ENCODE measurements at regions not wholly inside any gene's neighbourhood (a gene's known extent, or its start where the extent isn't known, plus 50 kb on each side); places are given as distances from the start of the nearest gene placed in this dataset.
"Not testable (repeated sequence)": the region's sequence is repeated elsewhere in the genome, so short reads cannot be mapped to it uniquely, and the experiment has no call there.

GRCh38 chr6:21756487-21756886, 162.9 kb downstream of the SOX4 start:
- DNase-seq: no peak
- no peak for ATAC-seq (ENCODE audit: low read depth)
- H3K4me3 Mint-ChIP-seq: no peak overlapping the region
- H3K9me3 Mint-ChIP-seq: no peaks in the 10 kb centered on the region
- no peak overlapping the region for H3K27ac Mint-ChIP-seq
- H3K36me3 Mint-ChIP-seq: no peaks in the 10 kb centered on the region
- POLR2A ChIA-PET: no interaction called here
- no peaks in the 10 kb centered on the region for H3K27me3 Mint-ChIP-seq
- H3K4me1 Mint-ChIP-seq: no peaks in the 10 kb centered on the region

- H3K27ac Mint-ChIP-seq; DNase-seq; ATAC-seq (ENCODE audit: low read depth); H3K9me3 Mint-ChIP-seq; POLR2A ChIA-PET; H3K27me3 Mint-ChIP-seq; H3K4me1 Mint-ChIP-seq; H3K4me3 Mint-ChIP-seq; H3K36me3 Mint-ChIP-seq: not testable (repeated sequence)
These were observed 163.8 kb downstream of the SOX4 start for GRCh38 chr6:21757392-21757791.

- Mint-ChIP-seq H3K27ac (no peak overlapping the region), H3K9me3 (peaks cover 2% of the 10 kb centered on the region), H3K4me1 (no peaks in the 10 kb centered on the region), H3K36me3 (no peaks in the 10 kb centered on the region), H3K27me3 (no peaks in the 10 kb centered on the region), H3K4me3 (no peak overlapping the region)
- ATAC-seq (ENCODE audit: low read depth) (no peak), DNase-seq (no peak)
- POLR2A ChIA-PET: no interaction called here
These were observed 166.2 kb downstream of the SOX4 start for GRCh38 chr6:21759721-21760120.

GRCh38 chr6:21761053-21761730, 167.6 kb downstream of the SOX4 start:
- H3K27ac Mint-ChIP-seq; H3K4me1 Mint-ChIP-seq; H3K9me3 Mint-ChIP-seq; DNase-seq; H3K4me3 Mint-ChIP-seq; H3K36me3 Mint-ChIP-seq; ATAC-seq (ENCODE audit: low read depth); POLR2A ChIA-PET; H3K27me3 Mint-ChIP-seq: not testable (repeated sequence)

- POLR2A ChIA-PET: no interaction called here
- Mint-ChIP-seq H3K9me3 (peaks cover 2% of the 10 kb centered on the region), H3K27ac (no peak overlapping the region), H3K4me1 (no peaks in the 10 kb centered on the region), H3K27me3 (no peaks in the 10 kb centered on the region), H3K4me3 (no peak overlapping the region), H3K36me3 (no peaks in the 10 kb centered on the region)
- no peak for ATAC-seq (ENCODE audit: low read depth)
- no peak for DNase-seq
These were observed 171.4 kb downstream of the SOX4 start for GRCh38 chr6:21764989-21765388.

GRCh38 chr6:21767891-21768648, 174.5 kb downstream of the SOX4 start:
- no peak for DNase-seq
- H3K4me1 Mint-ChIP-seq: no peaks in the 10 kb centered on the region
- POLR2A ChIA-PET: no interaction called here

GRCh38 chr6:21769405-21769861, 175.9 kb downstream of the SOX4 start:
- ATAC-seq (ENCODE audit: low read depth): no peak
- Mint-ChIP-seq H3K4me3 (no peak overlapping the region), H3K9me3 (no peaks in the 10 kb centered on the region), H3K27ac (no peak overlapping the region), H3K27me3 (peaks cover 2% of the 10 kb centered on the region), H3K4me1 (no peaks in the 10 kb centered on the region), H3K36me3 (no peaks in the 10 kb centered on the region)
- POLR2A ChIA-PET: no interaction called here
- no peak for DNase-seq

More at GRCh38 chr6:21767891-21768648, 174.5 kb downstream of the SOX4 start:
- H3K4me3 Mint-ChIP-seq: no peak overlapping the region
- H3K27me3 Mint-ChIP-seq: peaks cover 2% of the 10 kb centered on the region
- H3K9me3 Mint-ChIP-seq: no peaks in the 10 kb centered on the region
- H3K27ac Mint-ChIP-seq: no peak overlapping the region
- no peaks in the 10 kb centered on the region for H3K36me3 Mint-ChIP-seq
- no peak for ATAC-seq (ENCODE audit: low read depth)

- Mint-ChIP-seq H3K36me3 (no peaks in the 10 kb centered on the region), H3K4me1 (no peaks in the 10 kb centered on the region), H3K27ac (no peak overlapping the region), H3K9me3 (no peaks in the 10 kb centered on the region), H3K27me3 (peaks cover 2% of the 10 kb centered on the region), H3K4me3 (no peak overlapping the region)
- DNase-seq (no peak), ATAC-seq (ENCODE audit: low read depth) (no peak)
- POLR2A ChIA-PET: no interaction called here
These were observed 176.4 kb downstream of the SOX4 start for GRCh38 chr6:21769968-21770367.

- Mint-ChIP-seq H3K27me3 (peaks cover 2% of the 10 kb centered on the region), H3K4me3 (no peak overlapping the region), H3K4me1 (no peaks in the 10 kb centered on the region), H3K36me3 (no peaks in the 10 kb centered on the region), H3K27ac (no peak overlapping the region), H3K9me3 (no peaks in the 10 kb centered on the region)
- DNase-seq: no peak
- no peak for ATAC-seq (ENCODE audit: low read depth)
- POLR2A ChIA-PET: no interaction called here
These were observed 178.2 kb downstream of the SOX4 start for GRCh38 chr6:21771626-21772320.

- Mint-ChIP-seq H3K9me3 (no peaks in the 10 kb centered on the region), H3K4me1 (no peaks in the 10 kb centered on the region), H3K4me3 (no peak overlapping the region), H3K27me3 (peaks cover 2% of the 10 kb centered on the region), H3K27ac (no peak overlapping the region), H3K36me3 (no peaks in the 10 kb centered on the region)
- POLR2A ChIA-PET: no interaction called here
- ATAC-seq (ENCODE audit: low read depth): no peak
- no peak for DNase-seq
These were observed 178.9 kb downstream of the SOX4 start for GRCh38 chr6:21772477-21772876.

GRCh38 chr6:21772884-21773575, 179.5 kb downstream of the SOX4 start:
- Mint-ChIP-seq H3K27me3 (peaks cover 2% of the 10 kb centered on the region), H3K4me3 (no peak overlapping the region), H3K36me3 (no peaks in the 10 kb centered on the region), H3K4me1 (no peaks in the 10 kb centered on the region), H3K27ac (no peak overlapping the region), H3K9me3 (no peaks in the 10 kb centered on the region)
- ATAC-seq (ENCODE audit: low read depth) (no peak), DNase-seq (no peak)
- POLR2A ChIA-PET: no interaction called here

GRCh38 chr6:21773576-21773968, 180.0 kb downstream of the SOX4 start:
- H3K27ac Mint-ChIP-seq: no peak overlapping the region
- POLR2A ChIA-PET: no interaction called here

GRCh38 chr6:21777846-21778245, 184.3 kb downstream of the SOX4 start:
- Mint-ChIP-seq H3K4me1 (no peaks in the 10 kb centered on the region), H3K27me3 (no peaks in the 10 kb centered on the region), H3K27ac (no peak overlapping the region), H3K36me3 (no peaks in the 10 kb centered on the region), H3K9me3 (peaks cover 2% of the 10 kb centered on the region), H3K4me3 (no peak overlapping the region)
- POLR2A ChIA-PET: no interaction called here
- ATAC-seq (ENCODE audit: low read depth) (no peak), DNase-seq (no peak)

More at GRCh38 chr6:21773576-21773968, 180.0 kb downstream of the SOX4 start:
- no peak overlapping the region for H3K4me3 Mint-ChIP-seq
- peaks cover under 1% of the 10 kb centered on the region for H3K9me3 Mint-ChIP-seq
- peaks cover 2% of the 10 kb centered on the region for H3K27me3 Mint-ChIP-seq
- ATAC-seq (ENCODE audit: low read depth) (no peak), DNase-seq (no peak)
- no peaks in the 10 kb centered on the region for H3K36me3 Mint-ChIP-seq
- H3K4me1 Mint-ChIP-seq: no peaks in the 10 kb centered on the region

Measured in activated naive CD8-positive, alpha-beta T cell treated with anti-CD3 and anti-CD28 coated beads, Interleukin-2, amount 10 ng/mL, durations not matched to agents 7 days and 5 days (primary cell).